GM12872 (cell line): ENCODE measurements at regions not wholly inside any gene's neighbourhood (a gene's known extent, or its start where the extent isn't known, plus 50 kb on each side); places are given as distances from the start of the nearest gene placed in this dataset.

Source experiments
- CTCF ChIP-seq: IDR thresholded peaks from 3 replicates; pipeline ENCODE4 v1.5.1; 2011; ENCODE audit warnings: low read depth, mild to moderate bottlenecking, low read length, moderate library complexity; ENCODE audit not compliant: insufficient read depth

DNA sequence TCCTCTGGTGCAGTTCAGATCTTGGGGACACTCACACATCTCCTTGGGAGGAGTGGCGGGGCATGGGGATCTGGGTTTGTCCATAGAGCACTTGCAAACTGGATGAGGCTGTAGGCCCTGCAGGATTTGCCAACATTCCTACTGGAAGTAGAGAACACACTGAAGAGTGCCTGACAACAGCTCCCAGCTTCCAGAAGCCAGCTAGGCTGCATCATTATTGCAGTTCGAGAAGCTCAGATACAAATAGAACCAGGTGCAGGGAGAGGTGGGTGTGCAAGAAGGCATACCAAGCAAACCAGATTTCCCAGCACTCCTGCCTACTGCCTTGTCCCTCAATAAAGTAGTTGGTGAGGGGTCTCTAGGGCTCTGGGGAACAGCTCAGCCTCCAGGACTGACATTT, 52.5 kb downstream of the RHOB start:
- no peak for TF ChIP-seq CTCF

GRCh38 chr2:20501974-20502373, 55.1 kb downstream of the RHOB start:
- no peak for TF ChIP-seq CTCF

GRCh38 chr2:20504174-20504573, 57.3 kb downstream of the RHOB start:
- no peak for TF ChIP-seq CTCF

DNA sequence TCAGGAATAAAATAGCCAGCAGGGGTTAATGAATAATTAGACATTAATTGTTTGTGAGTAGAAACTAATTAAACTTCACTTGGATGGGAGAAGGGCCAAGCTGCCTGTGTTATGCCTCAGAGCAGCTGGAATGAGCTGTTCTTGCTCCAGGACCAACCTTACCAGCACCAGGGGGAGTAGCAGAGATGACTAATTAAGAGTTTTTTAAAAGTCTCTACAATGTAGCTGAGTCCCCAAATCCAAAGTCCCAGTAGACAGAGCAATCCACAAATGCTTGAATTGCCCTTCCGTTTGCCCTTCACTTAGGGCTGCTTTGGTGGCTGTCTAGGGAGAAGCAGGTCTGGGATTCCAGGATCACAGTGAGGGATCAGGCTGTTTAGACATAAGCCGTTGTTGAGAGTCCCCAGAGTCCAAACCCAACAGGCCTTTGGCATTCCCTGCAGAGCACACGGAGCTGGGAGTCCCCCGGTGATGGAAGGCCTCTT, 59.4 kb downstream of the RHOB start:
- TF ChIP-seq CTCF, result no peak

- TF ChIP-seq CTCF, result no peak
These were observed 60.4 kb downstream of the RHOB start for GRCh38 chr2:20507166-20507692.

GRCh38 chr2:20507711-20508110, 60.8 kb downstream of the RHOB start:
- TF ChIP-seq CTCF, result no peak

GRCh38 chr2:20509301-20509769, 62.5 kb downstream of the RHOB start:
- no peak for TF ChIP-seq CTCF
